Brain microvascular endothelial cell (primary cell): ENCODE measurements at regions not wholly inside any gene's neighbourhood (a gene's known extent, or its start where the extent isn't known, plus 50 kb on each side); places are given as distances from the start of the nearest gene placed in this dataset.

ENCODE experiments used
- DNase-seq: peaks from one replicate; pipeline ENCODE4 v3.0.0-alpha.2; 2020
- H3K27ac ChIP-seq: fragments of 250-450 bp; sonication (Bioruptor Pico); 2 replicates; pipeline ENCODE4 v1.5.1; 2020; ENCODE audit warnings: mild to moderate bottlenecking, moderate library complexity
- H3K27me3 ChIP-seq: fragments of 250-450 bp; sonication (Bioruptor Pico); replicated peaks from 2 replicates; pipeline ENCODE4 v1.5.1; 2020; ENCODE audit warnings: mild to moderate bottlenecking
- H3K36me3 ChIP-seq: fragments of 250-450 bp; sonication (Bioruptor Pico); replicated peaks from 2 replicates; pipeline ENCODE4 v1.5.1; 2020; ENCODE audit warnings: mild to moderate bottlenecking
- H3K4me3 ChIP-seq: 2 replicates; pipeline ENCODE4 v1.5.1; 2011; ENCODE audit warnings: low read depth, mild to moderate bottlenecking, control low read depth, low read length, moderate library complexity
- CTCF ChIP-seq: IDR thresholded peaks from 2 replicates; pipeline ENCODE4 v1.5.1; 2011; ENCODE audit warnings: low read depth, mild to moderate bottlenecking, moderate library complexity, low read length, control low read depth, inconsistent platforms; ENCODE audit errors: missing control alignments
- in situ Hi-C: cut with HindIII; loops from 2 replicates; pipeline ENCODE4 v1.10.0; 2017; ENCODE audit warnings: low sequenced_read_pairs, low pct_ligation_motif_present

- no peak overlapping the region for H3K27ac ChIP-seq
- no peaks in the 10 kb centered on the region for H3K27me3 ChIP-seq
- H3K4me3 ChIP-seq: no peak overlapping the region
- in situ Hi-C loops: no loop called here
- H3K36me3 ChIP-seq: no peaks in the 10 kb centered on the region
- no peak for DNase-seq
- no peak for TF ChIP-seq CTCF
Observed at GRCh38 chr16:86424398-86424797, 85.9 kb upstream of the FOXF1 start.

GRCh38 chr16:86424985-86425384, 85.3 kb upstream of the FOXF1 start:
- DNase-seq: no peak
- no peaks in the 10 kb centered on the region for H3K27me3 ChIP-seq
- H3K36me3 ChIP-seq: no peaks in the 10 kb centered on the region
- H3K4me3 ChIP-seq: no peak overlapping the region
- H3K27ac ChIP-seq: no peak overlapping the region
- in situ Hi-C loops: no loop called here
- no peak for TF ChIP-seq CTCF

- no peak for TF ChIP-seq CTCF
- Histone ChIP-seq H3K27ac (no peak overlapping the region), H3K4me3 (no peak overlapping the region), H3K36me3 (no peaks in the 10 kb centered on the region), H3K27me3 (no peaks in the 10 kb centered on the region)
- in situ Hi-C loops: no loop called here
- no peak for DNase-seq
Observed at GRCh38 chr16:86426063-86426642, 84.2 kb upstream of the FOXF1 start.

- no peaks in the 10 kb centered on the region for H3K27me3 ChIP-seq
- H3K4me3 ChIP-seq: no peak overlapping the region
- DNase-seq: no peak
- no peak overlapping the region for H3K27ac ChIP-seq
- no peaks in the 10 kb centered on the region for H3K36me3 ChIP-seq
- TF ChIP-seq CTCF: no peak
- in situ Hi-C loops: no loop called here
Observed at GRCh38 chr16:86427433-86427851, 82.9 kb upstream of the FOXF1 start.

GRCh38 chr16:86428729-86429517, 81.4 kb upstream of the FOXF1 start:
- Histone ChIP-seq H3K27me3 (peaks cover 4% of the 10 kb centered on the region), H3K36me3 (no peaks in the 10 kb centered on the region), H3K27ac (no peak overlapping the region), H3K4me3 (no peak overlapping the region)
- DNase-seq: no peak
- in situ Hi-C loops: no loop called here
- TF ChIP-seq CTCF: no peak
